ENCODE measurements at regions not wholly inside any gene's neighbourhood (a gene's known extent, or its start where the extent isn't known, plus 50 kb on each side); places are given as distances from the start of the nearest gene placed in this dataset.

DNA sequence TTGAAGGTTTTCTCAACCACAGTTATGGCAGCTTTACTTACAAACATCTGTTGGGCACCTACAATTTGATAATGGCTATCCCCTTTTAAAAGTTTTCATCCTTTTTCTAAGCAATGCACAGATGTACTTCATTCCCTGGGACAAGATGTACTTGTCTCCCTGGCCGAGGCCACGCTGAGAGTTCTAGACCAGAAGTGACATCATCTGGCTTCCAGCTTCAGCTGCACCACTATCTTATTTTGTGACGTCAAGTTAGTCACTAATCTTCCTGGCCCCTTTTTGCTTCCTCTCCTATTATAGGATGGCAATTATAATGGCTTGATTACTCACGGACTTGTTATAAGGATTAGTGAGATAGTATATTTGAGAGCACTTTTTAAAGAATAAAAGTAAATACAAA lies 386.4 kb downstream of the BCL11A start:
- no peak overlapping the region for H3K4me3 ChIP-seq (ENCODE audit: insufficient read depth, low read length, poor library complexity, severe bottlenecking)
- no peak overlapping the region for H3K4me2 ChIP-seq (ENCODE audit: low read depth, low read length, poor library complexity, severe bottlenecking)
- H3K27me3 ChIP-seq (ENCODE audit: low read length), result no peaks in the 10 kb centered on the region
- no peak overlapping the region for H3K27ac ChIP-seq (ENCODE audit: low read depth, low read length)
- no peak overlapping the region for H3K9ac ChIP-seq (ENCODE audit: low read length)
- no peaks in the 10 kb centered on the region for H3K9me3 ChIP-seq (ENCODE audit: insufficient read depth, low read length)
- H3K79me2 ChIP-seq (ENCODE audit: insufficient read depth, low read length), result no peaks in the 10 kb centered on the region
- H4K20me1 ChIP-seq (ENCODE audit: low read depth, low read length), result no peaks in the 10 kb centered on the region
- no peaks in the 10 kb centered on the region for H3K36me3 ChIP-seq (ENCODE audit: low read length)
- H3F3A ChIP-seq (ENCODE audit: insufficient read depth), result no peaks in the 10 kb centered on the region
- H2AFZ ChIP-seq (ENCODE audit: low read depth, low read length, severe bottlenecking), result no peak overlapping the region
- no peaks in the 10 kb centered on the region for H3K9me2 ChIP-seq (replicated peaks; ENCODE audit: insufficient read depth, low read length)
- TF ChIP-seq, protein P1, sequence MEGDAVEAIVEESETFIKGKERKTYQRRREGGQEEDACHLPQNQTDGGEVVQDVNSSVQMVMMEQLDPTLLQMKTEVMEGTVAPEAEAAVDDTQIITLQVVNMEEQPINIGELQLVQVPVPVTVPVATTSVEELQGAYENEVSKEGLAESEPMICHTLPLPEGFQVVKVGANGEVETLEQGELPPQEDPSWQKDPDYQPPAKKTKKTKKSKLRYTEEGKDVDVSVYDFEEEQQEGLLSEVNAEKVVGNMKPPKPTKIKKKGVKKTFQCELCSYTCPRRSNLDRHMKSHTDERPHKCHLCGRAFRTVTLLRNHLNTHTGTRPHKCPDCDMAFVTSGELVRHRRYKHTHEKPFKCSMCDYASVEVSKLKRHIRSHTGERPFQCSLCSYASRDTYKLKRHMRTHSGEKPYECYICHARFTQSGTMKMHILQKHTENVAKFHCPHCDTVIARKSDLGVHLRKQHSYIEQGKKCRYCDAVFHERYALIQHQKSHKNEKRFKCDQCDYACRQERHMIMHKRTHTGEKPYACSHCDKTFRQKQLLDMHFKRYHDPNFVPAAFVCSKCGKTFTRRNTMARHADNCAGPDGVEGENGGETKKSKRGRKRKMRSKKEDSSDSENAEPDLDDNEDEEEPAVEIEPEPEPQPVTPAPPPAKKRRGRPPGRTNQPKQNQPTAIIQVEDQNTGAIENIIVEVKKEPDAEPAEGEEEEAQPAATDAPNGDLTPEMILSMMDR (IDR thresholded peaks at IDR 0.05; ENCODE audit: insufficient read depth, low read length, poor library complexity, severe bottlenecking), result no peak
- no peak for TF ChIP-seq EZH2phosphoT487 (conservative IDR thresholded peaks at IDR 0.05; ENCODE audit: low read length)

DNA sequence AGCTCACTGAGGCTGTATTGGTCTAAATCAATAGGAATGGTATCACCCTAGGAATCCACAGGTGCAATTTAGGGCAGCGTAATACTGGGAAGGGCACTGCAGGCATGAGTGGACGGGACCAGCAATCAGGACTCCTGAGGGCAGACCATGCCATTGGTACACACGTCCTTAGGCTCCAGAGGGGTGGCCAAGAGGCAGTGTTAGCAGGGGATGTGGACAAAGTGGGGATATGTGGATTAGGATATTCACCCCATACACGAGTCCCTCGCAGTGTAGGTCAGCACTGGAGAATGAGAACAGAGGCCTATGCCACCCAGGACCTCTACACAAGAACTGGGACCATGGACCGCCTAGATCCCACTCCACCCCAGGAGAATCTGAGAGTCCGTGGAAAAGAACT lies 389.8 kb downstream of the BCL11A start:
- no peak overlapping the region for H2AFZ ChIP-seq (ENCODE audit: low read depth, low read length, severe bottlenecking)

DNA sequence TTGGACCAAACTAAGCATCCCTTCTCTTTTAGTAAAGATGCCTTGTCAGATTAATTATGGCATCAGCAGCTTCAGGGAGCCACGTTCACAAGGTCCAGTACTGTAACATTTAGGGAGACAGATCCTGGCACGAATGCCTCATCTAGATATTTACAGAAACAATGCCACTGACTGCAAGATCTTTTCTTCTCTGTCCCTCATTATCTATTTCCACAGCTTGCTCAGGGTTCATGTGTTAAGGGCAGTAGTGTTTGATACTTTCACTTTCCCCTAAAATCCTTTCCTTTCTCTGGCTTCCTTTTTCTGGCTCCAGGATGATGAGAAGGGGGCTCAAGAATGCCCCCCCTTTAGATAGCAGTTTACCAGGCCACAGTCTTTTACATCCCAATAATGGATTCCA lies 393.9 kb downstream of the BCL11A start:
- H3K9me2 ChIP-seq (replicated peaks; ENCODE audit: insufficient read depth, low read length), result no peaks in the 10 kb centered on the region
- no peak overlapping the region for H2AFZ ChIP-seq (ENCODE audit: low read depth, low read length, severe bottlenecking)
- no peaks in the 10 kb centered on the region for H3K36me3 ChIP-seq (ENCODE audit: low read length)
- no peaks in the 10 kb centered on the region for H4K20me1 ChIP-seq (ENCODE audit: low read depth, low read length)
- H3K9ac ChIP-seq (ENCODE audit: low read length), result no peak overlapping the region
- no peaks in the 10 kb centered on the region for H3K79me2 ChIP-seq (ENCODE audit: insufficient read depth, low read length)
- H3F3A ChIP-seq (ENCODE audit: insufficient read depth), result no peaks in the 10 kb centered on the region
- H3K9me3 ChIP-seq (ENCODE audit: insufficient read depth, low read length), result no peaks in the 10 kb centered on the region
- no peak overlapping the region for H3K4me3 ChIP-seq (ENCODE audit: insufficient read depth, low read length, poor library complexity, severe bottlenecking)
- no peak overlapping the region for H3K27ac ChIP-seq (ENCODE audit: low read depth, low read length)
- no peak overlapping the region for H3K4me2 ChIP-seq (ENCODE audit: low read depth, low read length, poor library complexity, severe bottlenecking)
- no peak for TF ChIP-seq EZH2phosphoT487 (conservative IDR thresholded peaks at IDR 0.05; ENCODE audit: low read length)
- TF ChIP-seq, protein P1 (IDR thresholded peaks at IDR 0.05; ENCODE audit: insufficient read depth, low read length, poor library complexity, severe bottlenecking), result no peak
- no peaks in the 10 kb centered on the region for H3K27me3 ChIP-seq (ENCODE audit: low read length)

More for the DNA sequence above, 389.8 kb downstream of the BCL11A start:
- Histone ChIP-seq H3K9me3 (ENCODE audit: insufficient read depth, low read length) (no peaks in the 10 kb centered on the region), H3K9me2 (replicated peaks; ENCODE audit: insufficient read depth, low read length) (no peaks in the 10 kb centered on the region), H4K20me1 (ENCODE audit: low read depth, low read length) (no peaks in the 10 kb centered on the region), H3K9ac (ENCODE audit: low read length) (no peak overlapping the region), H3K36me3 (ENCODE audit: low read length) (no peaks in the 10 kb centered on the region), H3K27me3 (ENCODE audit: low read length) (no peaks in the 10 kb centered on the region), H3K79me2 (ENCODE audit: insufficient read depth, low read length) (no peaks in the 10 kb centered on the region), H3K4me3 (ENCODE audit: insufficient read depth, low read length, poor library complexity, severe bottlenecking) (no peak overlapping the region), H3K27ac (ENCODE audit: low read depth, low read length) (no peak overlapping the region), H3F3A (ENCODE audit: insufficient read depth) (no peaks in the 10 kb centered on the region), H3K4me2 (ENCODE audit: low read depth, low read length, poor library complexity, severe bottlenecking) (no peak overlapping the region)
- TF ChIP-seq, protein P1 (IDR thresholded peaks at IDR 0.05; ENCODE audit: insufficient read depth, low read length, poor library complexity, severe bottlenecking), result no peak

DNA sequence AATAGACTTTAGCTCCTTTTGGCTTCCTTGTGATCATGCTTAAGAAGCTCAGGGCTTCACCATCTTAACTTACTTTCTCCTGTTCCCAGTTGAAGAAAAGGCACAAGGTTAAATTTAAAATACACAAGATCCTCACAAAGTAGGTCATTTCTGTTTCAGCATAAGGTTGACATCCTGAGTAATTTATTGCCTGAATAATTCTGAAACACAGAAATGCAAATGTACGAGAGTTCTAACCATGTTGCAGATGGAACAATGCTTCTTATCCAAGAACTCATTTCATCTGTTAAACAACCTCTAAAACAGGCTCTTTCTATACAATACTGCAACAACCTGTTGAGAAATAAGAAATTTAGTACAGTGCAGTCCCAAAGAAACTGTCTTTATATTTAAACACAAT lies 395.2 kb downstream of the BCL11A start:
- no peaks in the 10 kb centered on the region for H3K79me2 ChIP-seq (ENCODE audit: insufficient read depth, low read length)
- no peaks in the 10 kb centered on the region for H4K20me1 ChIP-seq (ENCODE audit: low read depth, low read length)
- H2AFZ ChIP-seq (ENCODE audit: low read depth, low read length, severe bottlenecking), result no peak overlapping the region
- H3K27ac ChIP-seq (ENCODE audit: low read depth, low read length), result no peak overlapping the region
- no peak overlapping the region for H3K4me2 ChIP-seq (ENCODE audit: low read depth, low read length, poor library complexity, severe bottlenecking)
- no peak for TF ChIP-seq EZH2phosphoT487 (conservative IDR thresholded peaks at IDR 0.05; ENCODE audit: low read length)
- TF ChIP-seq, protein P1 (IDR thresholded peaks at IDR 0.05; ENCODE audit: insufficient read depth, low read length, poor library complexity, severe bottlenecking), result no peak
- H3K36me3 ChIP-seq (ENCODE audit: low read length), result no peaks in the 10 kb centered on the region
- H3F3A ChIP-seq (ENCODE audit: insufficient read depth), result no peaks in the 10 kb centered on the region
- no peaks in the 10 kb centered on the region for H3K9me3 ChIP-seq (ENCODE audit: insufficient read depth, low read length)
- no peaks in the 10 kb centered on the region for H3K9me2 ChIP-seq (replicated peaks; ENCODE audit: insufficient read depth, low read length)
- no peak overlapping the region for H3K9ac ChIP-seq (ENCODE audit: low read length)
- H3K27me3 ChIP-seq (ENCODE audit: low read length), result no peaks in the 10 kb centered on the region
- no peak overlapping the region for H3K4me3 ChIP-seq (ENCODE audit: insufficient read depth, low read length, poor library complexity, severe bottlenecking)
